GM12892 (cell line): ENCODE measurements at regions not wholly inside any gene's neighbourhood (a gene's known extent, or its start where the extent isn't known, plus 50 kb on each side); places are given as distances from the start of the nearest gene placed in this dataset.

ENCODE experiments used
- DNase-seq: peaks from one replicate; pipeline ENCODE4 v3.0.0; 2011; ENCODE audit not compliant: insufficient read length
- FAIRE-seq: peaks from 2 replicates; lab custom pipeline; 2011; peaks lifted over from hg19 to GRCh38; lab: Jason Lieb, UNC
- POLR2A ChIP-seq: IDR thresholded peaks from 2 replicates; pipeline ENCODE4 v1.6.1; 2011; ENCODE audit warnings: low read depth, low read length, control low read depth
- POLR2AphosphoS5 ChIP-seq: IDR thresholded peaks from 2 replicates; pipeline ENCODE4 v1.6.1; 2011; ENCODE audit warnings: low read depth, low read length, control low read depth
- TAF1 ChIP-seq: IDR thresholded peaks from 2 replicates; pipeline ENCODE4 v1.6.1; 2011; ENCODE audit warnings: low read depth, mild to moderate bottlenecking, control low read depth, low read length, borderline replicate concordance

DNA sequence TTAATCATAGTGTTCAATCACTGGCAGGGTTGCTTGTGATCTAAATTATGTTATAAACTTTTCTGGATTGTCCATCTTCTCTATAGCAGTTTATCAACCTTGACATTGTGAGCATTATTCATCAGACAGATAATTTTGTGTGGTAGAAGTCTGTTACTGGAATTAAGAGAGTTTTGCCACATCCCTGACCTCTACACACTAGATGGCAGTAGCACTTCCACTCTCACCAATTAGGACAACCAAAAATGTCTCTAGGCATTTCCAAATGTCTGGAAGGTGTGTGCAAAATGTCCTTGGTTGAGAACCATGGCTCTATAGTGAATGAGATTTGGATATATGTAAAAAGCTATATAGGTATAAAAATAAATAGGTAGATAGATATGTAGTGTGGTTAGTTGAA is 324.1 kb upstream of the FAM47C start:
- TF ChIP-seq TAF1 = no peak
- no peak for TF ChIP-seq POLR2AphosphoS5
- TF ChIP-seq POLR2A = no peak
- DNase-seq (no peak), FAIRE-seq (no peak)

DNA sequence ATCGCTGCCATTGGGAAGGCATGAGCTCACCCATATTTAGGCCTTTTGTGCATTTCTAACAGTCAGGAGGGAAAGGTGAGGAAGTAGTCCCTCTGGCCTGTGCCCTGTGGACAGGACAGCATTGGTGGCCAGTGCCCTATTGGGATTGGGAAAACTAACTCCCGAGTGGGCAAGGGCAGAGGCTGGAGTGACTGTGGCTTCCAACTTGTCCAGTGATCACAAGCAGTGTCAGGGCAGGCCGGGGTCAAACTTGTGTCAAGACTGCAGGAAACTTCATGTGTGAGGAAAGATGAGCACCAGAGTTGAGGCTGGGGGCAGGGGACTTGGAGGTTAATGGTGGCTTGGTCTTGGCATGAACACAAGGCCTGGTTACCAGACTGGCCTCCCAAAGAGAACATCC is 286.2 kb upstream of the FAM47C start:
- DNase-seq (no peak), FAIRE-seq (no peak)
- TF ChIP-seq POLR2A = no peak
- TF ChIP-seq TAF1 = no peak
- TF ChIP-seq POLR2AphosphoS5 = no peak

GRCh38 chrX:36753602-36754001 is 254.6 kb upstream of the FAM47C start:
- DNase-seq (no peak), FAIRE-seq (no peak)
- no peak for TF ChIP-seq POLR2A

- TF ChIP-seq TAF1 (no peak), POLR2A (no peak), POLR2AphosphoS5 (no peak)
- no peak for FAIRE-seq
- no peak for DNase-seq
Measured at GRCh38 chrX:36787752-36788151, 220.4 kb upstream of the FAM47C start.

- no peak for TF ChIP-seq POLR2AphosphoS5
- no peak for TF ChIP-seq POLR2A
- TF ChIP-seq TAF1 = no peak
- DNase-seq = no peak
- no peak for FAIRE-seq
Measured at GRCh38 chrX:36803151-36803550, 205.0 kb upstream of the FAM47C start.

DNA sequence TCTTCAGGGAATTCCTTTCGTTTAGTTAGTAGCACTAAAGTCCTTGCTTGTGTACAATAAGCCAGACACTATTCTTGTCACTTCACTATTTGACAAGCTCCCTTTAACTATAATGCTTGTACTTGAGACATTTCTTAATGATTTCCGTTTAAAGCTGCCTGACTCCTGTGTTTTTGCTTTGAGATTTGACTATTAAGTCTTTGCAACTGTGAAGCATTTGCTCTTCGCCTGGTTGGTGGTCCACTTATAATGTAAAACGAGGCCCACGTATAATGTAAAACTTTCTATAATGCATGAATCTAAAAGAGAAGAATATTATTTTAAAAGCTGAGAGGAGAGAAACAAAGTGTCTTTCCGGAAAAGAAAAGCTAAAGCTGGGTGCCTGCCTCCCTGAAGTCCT is 204.1 kb upstream of the FAM47C start:
- no peak for TF ChIP-seq POLR2AphosphoS5
- no peak for TF ChIP-seq TAF1
- no peak for TF ChIP-seq POLR2A
- FAIRE-seq (no peak), DNase-seq (no peak)

DNA sequence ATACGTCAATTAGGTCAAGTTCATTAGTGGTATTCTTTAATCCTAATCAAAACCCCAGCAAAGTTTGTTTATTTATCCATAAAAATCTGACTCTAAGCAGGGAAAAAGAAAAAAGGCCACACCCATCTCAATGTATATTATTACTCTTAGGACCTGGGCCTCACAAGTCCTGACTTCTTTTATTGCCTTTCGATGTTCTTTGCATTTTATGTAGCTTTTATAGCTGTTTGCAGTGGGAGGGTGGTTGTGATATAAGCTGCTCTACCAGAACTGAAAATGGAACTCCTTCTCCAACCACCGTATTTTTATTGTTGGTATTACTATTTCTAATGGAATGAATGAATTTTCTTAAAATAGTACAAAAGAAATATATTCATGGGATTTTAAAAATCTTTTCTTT is 163.3 kb upstream of the FAM47C start:
- TF ChIP-seq POLR2A = no peak
- TF ChIP-seq POLR2AphosphoS5 = no peak
- no peak for TF ChIP-seq TAF1
- DNase-seq (no peak), FAIRE-seq (no peak)

- FAIRE-seq (no peak), DNase-seq (no peak)
- TF ChIP-seq POLR2A (no peak), TAF1 (no peak)
Measured at GRCh38 chrX:36847496-36847895, 160.7 kb upstream of the FAM47C start.

DNA sequence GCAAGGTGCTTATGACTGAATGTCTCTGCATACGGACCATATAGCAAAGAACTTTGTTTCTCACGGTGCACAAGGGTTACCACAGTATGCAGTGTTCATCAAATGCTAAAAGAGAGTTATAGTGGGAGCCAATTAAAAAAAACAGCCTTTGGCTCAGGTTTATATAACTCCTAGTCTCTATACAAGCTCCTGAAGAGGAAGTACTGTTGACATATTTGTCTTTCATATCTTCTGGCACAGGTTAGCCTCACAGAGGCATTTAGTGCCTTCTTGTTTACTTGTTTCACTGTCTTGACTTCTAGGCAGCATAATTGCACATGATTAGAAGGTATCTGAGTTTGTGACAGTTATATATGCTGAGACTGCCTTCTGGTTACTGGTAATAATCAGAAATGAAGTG is 158.8 kb upstream of the FAM47C start:
- no peak for DNase-seq
- TF ChIP-seq TAF1 = no peak
- no peak for TF ChIP-seq POLR2A
- TF ChIP-seq POLR2AphosphoS5 = no peak
- no peak for FAIRE-seq

GRCh38 chrX:36856849-36857248 is 151.3 kb upstream of the FAM47C start:
- no peak for TF ChIP-seq POLR2AphosphoS5
- TF ChIP-seq POLR2A = no peak
- no peak for TF ChIP-seq TAF1
- no peak for DNase-seq
- FAIRE-seq = no peak

GRCh38 chrX:36859231-36859630 is 148.9 kb upstream of the FAM47C start:
- DNase-seq = no peak
- FAIRE-seq = no peak
- TF ChIP-seq POLR2A = no peak
- TF ChIP-seq TAF1 = no peak
- no peak for TF ChIP-seq POLR2AphosphoS5

- no peak for TF ChIP-seq POLR2AphosphoS5
- TF ChIP-seq POLR2A = no peak
- TF ChIP-seq TAF1 = no peak
- DNase-seq (no peak), FAIRE-seq (no peak)
Measured at GRCh38 chrX:36861601-36862000, 146.6 kb upstream of the FAM47C start.

DNA sequence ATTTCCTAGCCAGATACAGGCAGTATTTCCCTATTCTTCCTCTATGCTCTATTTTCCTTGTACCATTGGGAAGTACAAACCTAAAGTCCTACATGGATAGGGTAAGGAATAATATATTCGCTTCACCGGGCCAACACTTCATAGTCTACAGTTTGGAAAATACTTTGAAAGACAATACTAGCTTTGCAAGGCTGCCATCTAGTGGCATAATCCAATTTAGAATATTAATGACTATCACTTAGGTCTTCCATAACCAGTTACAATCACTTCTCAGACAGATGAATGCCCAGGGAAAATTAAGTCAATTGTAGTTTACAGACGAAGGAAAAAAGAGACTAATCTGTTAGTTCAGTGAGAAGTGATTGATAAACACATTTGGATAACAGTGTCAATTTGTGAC is 141.0 kb upstream of the FAM47C start:
- TF ChIP-seq POLR2AphosphoS5 (no peak), TAF1 (no peak), POLR2A (no peak)
- DNase-seq (no peak), FAIRE-seq (peak; percentile 85)
